ENCODE measurements at regions not wholly inside any gene's neighbourhood (a gene's known extent, or its start where the extent isn't known, plus 50 kb on each side); places are given as distances from the start of the nearest gene placed in this dataset.

- DNase-seq, result no peak
Measured at GRCh38 chr10:111131168-111131799, 54.5 kb downstream of the ADRA2A start.

- DNase-seq, result no peak
Measured at GRCh38 chr10:111137007-111137406, 60.2 kb downstream of the ADRA2A start.

- DNase-seq, result no peak
Measured at GRCh38 chr10:111137587-111137986, 60.8 kb downstream of the ADRA2A start.

GRCh38 chr10:111138544-111138943 is 61.7 kb downstream of the ADRA2A start:
- DNase-seq, result no peak

GRCh38 chr10:111139567-111139966 is 62.7 kb downstream of the ADRA2A start:
- DNase-seq, result no peak

- no peak for DNase-seq
Measured at GRCh38 chr10:111142092-111142768, 65.4 kb downstream of the ADRA2A start.

GRCh38 chr10:111146025-111146640 is 69.3 kb downstream of the ADRA2A start:
- DNase-seq, result no peak

- DNase-seq, result no peak
Measured at GRCh38 chr10:111148025-111148424, 71.2 kb downstream of the ADRA2A start.

GRCh38 chr10:111148440-111148839 is 71.6 kb downstream of the ADRA2A start:
- DNase-seq, result no peak

- no peak for DNase-seq
Measured at GRCh38 chr10:111150691-111151090, 73.9 kb downstream of the ADRA2A start.

GRCh38 chr10:111151595-111152307 is 74.9 kb downstream of the ADRA2A start:
- no peak for DNase-seq

GRCh38 chr10:111156754-111157153 is 79.9 kb downstream of the ADRA2A start:
- no peak for DNase-seq

- no peak for DNase-seq
Measured at GRCh38 chr10:111158595-111158994, 81.8 kb downstream of the ADRA2A start.

GRCh38 chr10:111161109-111161874 is 84.5 kb downstream of the ADRA2A start:
- DNase-seq, result no peak

GRCh38 chr10:111171183-111171582 is 94.4 kb downstream of the ADRA2A start:
- no peak for DNase-seq

GRCh38 chr10:111175787-111176186 is 99.0 kb downstream of the ADRA2A start:
- DNase-seq, result no peak

GRCh38 chr10:111177379-111177778 is 100.5 kb downstream of the ADRA2A start:
- DNase-seq, result no peak

GRCh38 chr10:111179514-111179913 is 102.7 kb downstream of the ADRA2A start:
- no peak for DNase-seq

- no peak for DNase-seq
Measured at GRCh38 chr10:111186358-111186757, 109.5 kb downstream of the ADRA2A start.

- no peak for DNase-seq
Measured at GRCh38 chr10:111187096-111187495, 110.3 kb downstream of the ADRA2A start.

- DNase-seq, result no peak
Measured at GRCh38 chr10:111199587-111199986, 122.8 kb downstream of the ADRA2A start.

- DNase-seq, result no peak
Measured at GRCh38 chr10:111200505-111201186, 123.8 kb downstream of the ADRA2A start.
